Lower leg skin (tissue), 4 donors: ENCODE measurements at regions not wholly inside any gene's neighbourhood (a gene's known extent, or its start where the extent isn't known, plus 50 kb on each side); places are given as distances from the start of the nearest gene placed in this dataset.

Source experiments
- DNase-seq, 2 donors: peaks; one replicate each; pipeline ENCODE4 v3.0.0-alpha.2; 2019; ENCODE audit warnings: low spot score in 2 of 2
- H3K4me3 ChIP-seq: fragments of 200-600 bp; sonication (generic); 2 replicates; pipeline ENCODE4 v1.5.1; 2017; ENCODE audit warnings: mild to moderate bottlenecking, low read depth; ENCODE audit not compliant: poor library complexity, severe bottlenecking
- CTCF ChIP-seq, 3 donors: fragments of 450-650 bp; IDR thresholded peaks; one replicate each; pipeline ENCODE4 v1.5.1; 2016; ENCODE audit warnings: antibody characterized with exemption in 3 of 3, mild to moderate bottlenecking in 3 of 3, moderate library complexity in 2 of 3
- POLR2A ChIP-seq, 2 donors: fragments of 450-650 bp; IDR thresholded peaks; one replicate each; pipeline ENCODE4 v1.6.1; 2016 to 2017; ENCODE audit warnings: antibody characterized with exemption in 2 of 2, mild to moderate bottlenecking in 1 of 2, moderate library complexity in 1 of 2
- WGBS, 2 donors: methylation state at CpG; one replicate each; pipeline ENCODE4 v1.1.5; 2018; 5-methylcytosine and 5-hydroxymethylcytosine counted together
- intact Hi-C: fragments of 100-400 bp; cut with DNase I; formaldehyde crosslinking; loops from one replicate; pipeline ENCODE4 v1.15.0; 2023; ENCODE audit warnings: low total_unique reads

GRCh38 chr6:100096341-100096740 lies 102.3 kb upstream of the MCHR2 start:
- DNase-seq: no peak
- whole genome bisulfite sequencing, 2 donors: 39 to 51% methylated on average over 2 of the region's 2 CpGs
- TF ChIP-seq CTCF (IDR thresholded peaks at IDR 0.05): no peak
- TF ChIP-seq POLR2A (IDR thresholded peaks at IDR 0.05): no peak
- H3K4me3 ChIP-seq: no peak overlapping the region
- intact Hi-C loops: loop anchor here (10.0 kb wide), 1 partner anchor 222 kb away; no protein-coding TSS in a partner anchor

- no peak overlapping the region for H3K4me3 ChIP-seq
- WGBS, 2 donors: 93 to 100% methylated on average over 3 to 6 of the region's 6 CpGs
- no peak for DNase-seq
- TF ChIP-seq POLR2A (IDR thresholded peaks at IDR 0.05) (no peak), CTCF (IDR thresholded peaks at IDR 0.05) (no peak)
- intact Hi-C loops: loop anchor here (10.0 kb wide), 1 partner anchor 219 kb away; no protein-coding TSS in a partner anchor
These were observed 99.4 kb upstream of the MCHR2 start for GRCh38 chr6:100093405-100093804.

- intact Hi-C loops: no loop called here
- TF ChIP-seq CTCF (IDR thresholded peaks at IDR 0.05) (no peak), POLR2A (IDR thresholded peaks at IDR 0.05) (no peak)
- no peak overlapping the region for H3K4me3 ChIP-seq
- WGBS, 2 donors: 33 to 46% methylated on average over 1 of the region's 1 CpG
- DNase-seq: no peak
These were observed 94.0 kb upstream of the MCHR2 start for GRCh38 chr6:100088009-100088408.

- 80 to 84% methylated on average over 2 of the region's 2 CpGs for WGBS, 2 donors
- no peak for DNase-seq
- H3K4me3 ChIP-seq: no peak overlapping the region
- TF ChIP-seq CTCF (IDR thresholded peaks at IDR 0.05): no peak
- no peak for TF ChIP-seq POLR2A (IDR thresholded peaks at IDR 0.05)
- intact Hi-C loops: no loop called here
These were observed 91.0 kb upstream of the MCHR2 start for GRCh38 chr6:100084991-100085364.

GRCh38 chr6:100084316-100084990 lies 90.4 kb upstream of the MCHR2 start:
- TF ChIP-seq CTCF (IDR thresholded peaks at IDR 0.05) (no peak), POLR2A (IDR thresholded peaks at IDR 0.05) (no peak)
- DNase-seq: no peak
- WGBS, 2 donors: 30 to 41% methylated on average over 4 of the region's 4 CpGs
- intact Hi-C loops: no loop called here
- no peak overlapping the region for H3K4me3 ChIP-seq

GRCh38 chr6:100078509-100078908 lies 84.5 kb upstream of the MCHR2 start:
- 58 to 73% methylated on average over 5 of the region's 5 CpGs for WGBS, 2 donors
- no peak overlapping the region for H3K4me3 ChIP-seq
- intact Hi-C loops: no loop called here
- TF ChIP-seq POLR2A (IDR thresholded peaks at IDR 0.05): no peak
- TF ChIP-seq CTCF (IDR thresholded peaks at IDR 0.05): no peak
- DNase-seq: no peak
